CD4-positive, alpha-beta T cell (primary cell): ENCODE measurements at regions not wholly inside any gene's neighbourhood (a gene's known extent, or its start where the extent isn't known, plus 50 kb on each side); places are given as distances from the start of the nearest gene placed in this dataset.

Experiments
- ATAC-seq: fragments of 200-7000 bp; cut with Tn5 transposase; one replicate; pipeline ENCODE4 v1.10.0; 2022; ENCODE audit warnings: mild to moderate bottlenecking; ENCODE audit not compliant: poor library complexity
- CTCF ChIA-PET: fragments of 350-600 bp; sonication (Branson Sonifier 250); formaldehyde crosslinking; loops from one replicate; lab custom pipeline; 2021; ENCODE audit warnings: antibody characterized with exemption, inconsistent platforms; lab: Charles Lee
- POLR2A ChIA-PET: fragments of 350-600 bp; sonication (Branson Sonifier 250); formaldehyde crosslinking; loops from one replicate; lab custom pipeline; 2021; ENCODE audit warnings: antibody characterized with exemption, inconsistent platforms; lab: Charles Lee
- DNase-seq, 14 experiments: peaks; one replicate each; pipeline ENCODE4 v3.0.0-alpha.2; 2013 to 2020; ENCODE audit warnings: mixed read lengths in 2 of 14
- H3K27ac ChIP-seq, 2 donors: one replicate each; pipeline versions ENCODE4 v1.5.1 to v1.7.0; 2013; ENCODE audit warnings: low read length in 2 of 2, low read depth in 1 of 2, mild to moderate bottlenecking in 1 of 2
- H3K27me3 ChIP-seq, 2 experiments: 1 replicate in 1 of 2; 2 replicates in 1 of 2; pipeline versions ENCODE4 v1.6.1 to v1.7.0; 2013; ENCODE audit warnings: low read length in 2 of 2, control low read depth in 1 of 2, mild to moderate bottlenecking in 1 of 2, moderate library complexity in 1 of 2; ENCODE audit not compliant: insufficient read depth in 2 of 2, control insufficient read depth in 1 of 2
- H3K36me3 ChIP-seq: one replicate; pipeline ENCODE4 v1.6.1; 2013; ENCODE audit warnings: low read length, control low read depth; ENCODE audit not compliant: insufficient read depth
- H3K4me1 ChIP-seq: one replicate; pipeline ENCODE4 v1.6.1; 2013; ENCODE audit warnings: low read length, control low read depth; ENCODE audit not compliant: insufficient read depth
- H3K4me3 ChIP-seq: one replicate; pipeline ENCODE4 v1.5.1; 2013; ENCODE audit warnings: mild to moderate bottlenecking, low read length, moderate library complexity
- H3K9me3 ChIP-seq, 2 experiments: 1 replicate in 1 of 2; 2 replicates in 1 of 2; pipeline versions ENCODE4 v1.6.1 to v1.7.0; 2013; ENCODE audit warnings: low read length in 2 of 2, mild to moderate bottlenecking in 2 of 2, control low read depth in 1 of 2, moderate library complexity in 1 of 2; ENCODE audit not compliant: control insufficient read depth in 1 of 2, insufficient read depth in 1 of 2
- H3K27ac Mint-ChIP-seq: one replicate; pipeline ENCODE4 v1.8.0; 2020; ENCODE audit warnings: mixed read lengths
- H3K27me3 Mint-ChIP-seq: one replicate; pipeline ENCODE4 v1.8.0; 2021; ENCODE audit warnings: mixed read lengths
- H3K36me3 Mint-ChIP-seq: one replicate; pipeline ENCODE4 v1.8.0; 2021; ENCODE audit warnings: low read depth, mixed read lengths
- H3K4me1 Mint-ChIP-seq: one replicate; pipeline ENCODE4 v1.8.0; 2021; ENCODE audit warnings: low read depth, mixed read lengths
- H3K4me3 Mint-ChIP-seq: one replicate; pipeline ENCODE4 v1.8.0; 2020; ENCODE audit warnings: mild to moderate bottlenecking, mixed read lengths
- H3K9me3 Mint-ChIP-seq: one replicate; pipeline ENCODE4 v1.8.0; 2020; ENCODE audit warnings: mixed read lengths
- CTCF ChIP-seq: fragments of 200-600 bp; IDR thresholded peaks from one replicate; pipeline ENCODE4 v1.8.0; 2022; ENCODE audit warnings: antibody characterized with exemption, mild to moderate bottlenecking
- intact Hi-C, 2 experiments: fragments of 100-400 bp; cut with DNase I in 1 of 2; cut with micrococcal nuclease in 1 of 2; formaldehyde crosslinking; loops; one replicate each; pipeline versions ENCODE4 v1.15.1 to v1.9.0; 2023 to 2025; cut with DNase I, micrococcal nuclease

- no peaks in the 10 kb centered on the region for H3K27me3 Mint-ChIP-seq
- no peaks in the 10 kb centered on the region for H3K4me1 Mint-ChIP-seq
- H3K27ac Mint-ChIP-seq = no peak overlapping the region
- no peaks in the 10 kb centered on the region for H3K9me3 Mint-ChIP-seq
- no peaks in the 10 kb centered on the region for H3K27me3 ChIP-seq
- ChIA-PET CTCF (no interaction called here), POLR2A (no interaction called here)
- no peaks in the 10 kb centered on the region for H3K36me3 Mint-ChIP-seq
- no peak overlapping the region for H3K4me3 ChIP-seq
- intact Hi-C loops = no loop called here
- H3K4me3 Mint-ChIP-seq = no peak overlapping the region
- no peaks in the 10 kb centered on the region for H3K9me3 ChIP-seq
- no peak overlapping the region for H3K27ac ChIP-seq
- H3K36me3 ChIP-seq = no peaks in the 10 kb centered on the region
- no peaks in the 10 kb centered on the region for H3K4me1 ChIP-seq
- TF ChIP-seq CTCF = no peak
- ATAC-seq (no peak), DNase-seq (no peak)
Measured at GRCh38 chr11:127711748-127712147, 711.2 kb upstream of the KIRREL3 start.

GRCh38 chr11:127710831-127711230, 710.3 kb upstream of the KIRREL3 start:
- Mint-ChIP-seq H3K4me3 (no peak overlapping the region), H3K27ac (no peak overlapping the region), H3K36me3 (no peaks in the 10 kb centered on the region), H3K9me3 (no peaks in the 10 kb centered on the region), H3K4me1 (no peaks in the 10 kb centered on the region), H3K27me3 (no peaks in the 10 kb centered on the region)
- ChIA-PET POLR2A (no interaction called here), CTCF (no interaction called here)
- no peak for DNase-seq
- intact Hi-C loops = no loop called here
- H3K4me1 ChIP-seq = no peaks in the 10 kb centered on the region
- H3K9me3 ChIP-seq = no peaks in the 10 kb centered on the region
- no peaks in the 10 kb centered on the region for H3K27me3 ChIP-seq
- H3K36me3 ChIP-seq = no peaks in the 10 kb centered on the region
- no peak overlapping the region for H3K4me3 ChIP-seq
- no peak for TF ChIP-seq CTCF
- H3K27ac ChIP-seq = no peak overlapping the region
- no peak for ATAC-seq

GRCh38 chr11:127709960-127710359, 709.4 kb upstream of the KIRREL3 start:
- Histone ChIP-seq H3K27ac (no peak overlapping the region), H3K4me3 (no peak overlapping the region), H3K27me3 (no peaks in the 10 kb centered on the region), H3K36me3 (no peaks in the 10 kb centered on the region), H3K9me3 (no peaks in the 10 kb centered on the region), H3K4me1 (no peaks in the 10 kb centered on the region)
- POLR2A ChIA-PET = no interaction called here
- Mint-ChIP-seq H3K27me3 (no peaks in the 10 kb centered on the region), H3K4me3 (no peak overlapping the region), H3K4me1 (no peaks in the 10 kb centered on the region), H3K36me3 (no peaks in the 10 kb centered on the region), H3K9me3 (no peaks in the 10 kb centered on the region), H3K27ac (no peak overlapping the region)
- TF ChIP-seq CTCF = no peak
- no peak for DNase-seq
- CTCF ChIA-PET = no interaction called here
- intact Hi-C loops = no loop called here
- no peak for ATAC-seq
